HEK293 (cell line): ENCODE measurements at regions not wholly inside any gene's neighbourhood (a gene's known extent, or its start where the extent isn't known, plus 50 kb on each side); places are given as distances from the start of the nearest gene placed in this dataset.

Source experiments
- CTCF ChIA-PET: fragments of 350-600 bp; formaldehyde crosslinking; extraction: SDS; loops from one replicate; lab custom pipeline; 2021; ENCODE audit warnings: antibody characterized with exemption; lab: Yijun Ruan, JAX
- POLR2A ChIA-PET: fragments of 300-600 bp; formaldehyde crosslinking; extraction: SDS; loops from one replicate; lab custom pipeline; 2020; ENCODE audit warnings: antibody characterized with exemption, inconsistent platforms; lab: Yijun Ruan, JAX
- H3K27ac ChIP-seq: fragments of 200-500 bp; sonication (Bioruptor generic); 2 replicates; pipeline ENCODE4 v1.5.1; 2014; ENCODE audit warnings: low read depth, low read length, control low read depth, inconsistent platforms; ENCODE audit errors: extremely low read depth
- H3K36me3 ChIP-seq, 2 experiments: fragments of 200-500 bp in 1 of 2; sonication (Bioruptor generic) in 1 of 2; 1 replicate in 1 of 2; 2 replicates in 1 of 2; pipeline ENCODE4 v1.5.1; 2014 to 2017; ENCODE audit warnings: inconsistent platforms in 2 of 2, low read length in 2 of 2; ENCODE audit not compliant: control insufficient read depth in 2 of 2, insufficient read depth in 1 of 2
- H3K4me1 ChIP-seq: fragments of 200-500 bp; sonication (Bioruptor generic); 2 replicates; pipeline ENCODE4 v1.5.1; 2014; ENCODE audit warnings: mild to moderate bottlenecking, low read length, inconsistent platforms; ENCODE audit not compliant: control insufficient read depth, insufficient read depth
- H3K4me3 ChIP-seq: 2 replicates; pipeline ENCODE4 v1.5.1; 2011; ENCODE audit warnings: low read depth, mild to moderate bottlenecking, control low read depth, low read length, moderate library complexity
- H3K9me3 ChIP-seq: fragments of 200-500 bp; sonication (Bioruptor generic); 2 replicates; pipeline ENCODE4 v1.5.1; 2014; ENCODE audit warnings: low read depth, low read length, inconsistent platforms; ENCODE audit not compliant: control insufficient read depth, insufficient read depth
- FEZF1 ChIP-seq: fragments of 450-650 bp; formaldehyde crosslinking; IDR thresholded peaks from 2 replicates; pipeline ENCODE4 v1.5.1; 2016; ENCODE audit warnings: missing biosample characterization, missing genetic modification characterization
- HOXD13 ChIP-seq: sonication (generic); formaldehyde crosslinking; IDR thresholded peaks from 2 replicates; pipeline ENCODE4 v1.8.0; 2022; ENCODE audit warnings: missing genetic modification reagents, borderline replicate concordance
- MYNN ChIP-seq: fragments of 450-650 bp; formaldehyde crosslinking; IDR thresholded peaks from 2 replicates; pipeline ENCODE4 v1.5.1; 2016; ENCODE audit warnings: missing biosample characterization, missing genetic modification characterization, borderline replicate concordance
- TRIM28 ChIP-seq: IDR thresholded peaks from 2 replicates; pipeline ENCODE4 v1.6.1; 2011; ENCODE audit warnings: low read length, control low read depth, borderline replicate concordance
- ZBTB20 ChIP-seq: fragments of 450-650 bp; formaldehyde crosslinking; IDR thresholded peaks from 2 replicates; pipeline ENCODE4 v1.5.1; 2016; ENCODE audit warnings: missing biosample characterization, missing genetic modification characterization
- ZFP41 ChIP-seq: fragments of 450-650 bp; formaldehyde crosslinking; IDR thresholded peaks from 2 replicates; pipeline ENCODE4 v1.5.1; 2016; ENCODE audit warnings: missing biosample characterization, missing genetic modification characterization, borderline replicate concordance
- ZIC2 ChIP-seq: fragments of 450-650 bp; formaldehyde crosslinking; IDR thresholded peaks from 2 replicates; pipeline ENCODE4 v1.5.1; 2016; ENCODE audit warnings: missing biosample characterization, missing genetic modification characterization
- ZNF10 ChIP-seq: fragments of 450-650 bp; formaldehyde crosslinking; IDR thresholded peaks from 2 replicates; pipeline ENCODE4 v1.5.1; 2017; ENCODE audit warnings: missing biosample characterization, missing genetic modification characterization
- ZNF138 ChIP-seq: fragments of 450-650 bp; formaldehyde crosslinking; IDR thresholded peaks from 2 replicates; pipeline ENCODE4 v1.5.1; 2016; ENCODE audit warnings: missing biosample characterization, missing genetic modification characterization, borderline replicate concordance
- ZNF398 ChIP-seq: fragments of 450-650 bp; formaldehyde crosslinking; IDR thresholded peaks from 2 replicates; pipeline ENCODE4 v1.5.1; 2017; ENCODE audit warnings: missing biosample characterization, missing genetic modification characterization
- ZNF561 ChIP-seq: fragments of 450-650 bp; IDR thresholded peaks from 2 replicates; pipeline ENCODE4 v1.5.1; 2018; ENCODE audit warnings: missing biosample characterization, missing genetic modification characterization, borderline replicate concordance
- ZNF629 ChIP-seq: fragments of 450-650 bp; formaldehyde crosslinking; IDR thresholded peaks from 2 replicates; pipeline ENCODE4 v1.5.1; 2017; ENCODE audit warnings: missing biosample characterization, missing genetic modification characterization
- ZNF701 ChIP-seq: fragments of 450-650 bp; formaldehyde crosslinking; IDR thresholded peaks from 2 replicates; pipeline ENCODE4 v1.5.1; 2016; ENCODE audit warnings: missing biosample characterization, missing genetic modification characterization
- ZNF843 ChIP-seq: fragments of 450-650 bp; formaldehyde crosslinking; IDR thresholded peaks from 2 replicates; pipeline ENCODE4 v1.5.1; 2016; ENCODE audit warnings: missing biosample characterization, missing genetic modification characterization
- ZXDB ChIP-seq: fragments of 450-650 bp; formaldehyde crosslinking; IDR thresholded peaks from 2 replicates; pipeline ENCODE4 v1.5.1; 2016; ENCODE audit warnings: missing biosample characterization, missing genetic modification characterization
- TF ChIP-seq, protein P1 (sequence below): fragments of 450-650 bp; formaldehyde crosslinking; conservative IDR thresholded peaks from 2 replicates; pipeline ENCODE4 v1.5.1; 2016; ENCODE audit warnings: low read depth, missing biosample characterization, missing genetic modification characterization
- TF ChIP-seq, protein P2 (sequence below): fragments of 450-650 bp; formaldehyde crosslinking; conservative IDR thresholded peaks from 2 replicates; pipeline ENCODE4 v1.5.1; 2016; ENCODE audit warnings: low read depth, missing biosample characterization, missing genetic modification characterization
- TF ChIP-seq, protein P3 (sequence below): fragments of 450-650 bp; formaldehyde crosslinking; IDR thresholded peaks from 2 replicates; pipeline ENCODE4 v1.5.1; 2016; ENCODE audit warnings: missing biosample characterization, missing genetic modification characterization
- TF ChIP-seq, protein P4 (sequence below): fragments of 450-650 bp; formaldehyde crosslinking; IDR thresholded peaks from 2 replicates; pipeline ENCODE4 v1.5.1; 2016; ENCODE audit warnings: missing biosample characterization, missing genetic modification characterization, borderline replicate concordance

DNA sequence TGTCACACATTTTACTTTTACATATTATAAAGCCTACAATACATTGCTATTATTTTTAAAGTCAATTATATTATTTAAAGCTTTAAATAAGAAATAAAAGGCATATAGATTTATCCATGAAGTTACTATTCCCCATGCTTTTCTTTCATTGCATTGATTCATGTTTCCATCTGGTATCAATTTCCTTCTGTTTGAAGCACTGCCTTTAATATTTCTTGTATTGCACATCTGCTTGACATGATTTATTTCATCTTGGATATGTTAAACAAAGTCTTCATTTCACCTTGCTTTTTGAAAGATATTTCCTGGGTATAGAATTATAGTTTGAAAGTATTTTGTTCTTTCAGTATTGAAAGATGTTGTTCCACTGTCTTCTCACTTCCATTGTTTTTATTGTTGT lies 174.3 kb upstream of the MBNL1 start (continued):
- TF ChIP-seq ZNF629 (tag by site-specific recombination) (no peak), TRIM28 (no peak), FEZF1 (tag by site-specific recombination) (no peak), ZFP41 (tag by site-specific recombination) (no peak)

GRCh38 chr3:152095472-152095871 lies 173.3 kb upstream of the MBNL1 start:
- Histone ChIP-seq H3K4me3 (no peak overlapping the region), H3K4me1 (no peaks in the 10 kb centered on the region), H3K36me3 (no peaks in the 10 kb centered on the region), H3K27ac (no peak overlapping the region), H3K9me3 (no peaks in the 10 kb centered on the region)
- ChIA-PET CTCF (no interaction called here), POLR2A (no interaction called here)
- TF ChIP-seq, protein P1, sequence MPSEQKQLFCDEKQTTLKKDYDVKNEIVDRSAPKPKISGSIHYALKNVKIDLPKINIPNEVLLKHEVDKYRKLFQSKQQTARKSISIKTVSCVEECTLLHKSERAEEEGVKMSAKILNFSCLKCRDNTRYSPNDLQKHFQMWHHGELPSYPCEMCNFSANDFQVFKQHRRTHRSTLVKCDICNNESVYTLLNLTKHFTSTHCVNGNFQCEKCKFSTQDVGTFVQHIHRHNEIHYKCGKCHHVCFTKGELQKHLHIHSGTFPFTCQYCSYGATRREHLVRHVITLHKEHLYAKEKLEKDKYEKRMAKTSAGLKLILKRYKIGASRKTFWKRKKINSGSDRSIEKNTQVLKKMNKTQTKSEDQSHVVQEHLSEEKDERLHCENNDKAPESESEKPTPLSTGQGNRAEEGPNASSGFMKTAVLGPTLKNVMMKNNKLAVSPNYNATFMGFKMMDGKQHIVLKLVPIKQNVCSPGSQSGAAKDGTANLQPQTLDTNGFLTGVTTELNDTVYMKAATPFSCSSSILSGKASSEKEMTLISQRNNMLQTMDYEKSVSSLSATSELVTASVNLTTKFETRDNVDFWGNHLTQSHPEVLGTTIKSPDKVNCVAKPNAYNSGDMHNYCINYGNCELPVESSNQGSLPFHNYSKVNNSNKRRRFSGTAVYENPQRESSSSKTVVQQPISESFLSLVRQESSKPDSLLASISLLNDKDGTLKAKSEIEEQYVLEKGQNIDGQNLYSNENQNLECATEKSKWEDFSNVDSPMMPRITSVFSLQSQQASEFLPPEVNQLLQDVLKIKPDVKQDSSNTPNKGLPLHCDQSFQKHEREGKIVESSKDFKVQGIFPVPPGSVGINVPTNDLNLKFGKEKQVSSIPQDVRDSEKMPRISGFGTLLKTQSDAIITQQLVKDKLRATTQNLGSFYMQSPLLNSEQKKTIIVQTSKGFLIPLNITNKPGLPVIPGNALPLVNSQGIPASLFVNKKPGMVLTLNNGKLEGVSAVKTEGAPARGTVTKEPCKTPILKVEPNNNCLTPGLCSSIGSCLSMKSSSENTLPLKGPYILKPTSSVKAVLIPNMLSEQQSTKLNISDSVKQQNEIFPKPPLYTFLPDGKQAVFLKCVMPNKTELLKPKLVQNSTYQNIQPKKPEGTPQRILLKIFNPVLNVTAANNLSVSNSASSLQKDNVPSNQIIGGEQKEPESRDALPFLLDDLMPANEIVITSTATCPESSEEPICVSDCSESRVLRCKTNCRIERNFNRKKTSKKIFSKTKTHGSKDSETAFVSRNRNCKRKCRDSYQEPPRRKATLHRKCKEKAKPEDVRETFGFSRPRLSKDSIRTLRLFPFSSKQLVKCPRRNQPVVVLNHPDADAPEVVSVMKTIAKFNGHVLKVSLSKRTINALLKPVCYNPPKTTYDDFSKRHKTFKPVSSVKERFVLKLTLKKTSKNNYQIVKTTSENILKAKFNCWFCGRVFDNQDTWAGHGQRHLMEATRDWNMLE (tag by site-specific recombination) = no peak
- TF ChIP-seq, protein P2, sequence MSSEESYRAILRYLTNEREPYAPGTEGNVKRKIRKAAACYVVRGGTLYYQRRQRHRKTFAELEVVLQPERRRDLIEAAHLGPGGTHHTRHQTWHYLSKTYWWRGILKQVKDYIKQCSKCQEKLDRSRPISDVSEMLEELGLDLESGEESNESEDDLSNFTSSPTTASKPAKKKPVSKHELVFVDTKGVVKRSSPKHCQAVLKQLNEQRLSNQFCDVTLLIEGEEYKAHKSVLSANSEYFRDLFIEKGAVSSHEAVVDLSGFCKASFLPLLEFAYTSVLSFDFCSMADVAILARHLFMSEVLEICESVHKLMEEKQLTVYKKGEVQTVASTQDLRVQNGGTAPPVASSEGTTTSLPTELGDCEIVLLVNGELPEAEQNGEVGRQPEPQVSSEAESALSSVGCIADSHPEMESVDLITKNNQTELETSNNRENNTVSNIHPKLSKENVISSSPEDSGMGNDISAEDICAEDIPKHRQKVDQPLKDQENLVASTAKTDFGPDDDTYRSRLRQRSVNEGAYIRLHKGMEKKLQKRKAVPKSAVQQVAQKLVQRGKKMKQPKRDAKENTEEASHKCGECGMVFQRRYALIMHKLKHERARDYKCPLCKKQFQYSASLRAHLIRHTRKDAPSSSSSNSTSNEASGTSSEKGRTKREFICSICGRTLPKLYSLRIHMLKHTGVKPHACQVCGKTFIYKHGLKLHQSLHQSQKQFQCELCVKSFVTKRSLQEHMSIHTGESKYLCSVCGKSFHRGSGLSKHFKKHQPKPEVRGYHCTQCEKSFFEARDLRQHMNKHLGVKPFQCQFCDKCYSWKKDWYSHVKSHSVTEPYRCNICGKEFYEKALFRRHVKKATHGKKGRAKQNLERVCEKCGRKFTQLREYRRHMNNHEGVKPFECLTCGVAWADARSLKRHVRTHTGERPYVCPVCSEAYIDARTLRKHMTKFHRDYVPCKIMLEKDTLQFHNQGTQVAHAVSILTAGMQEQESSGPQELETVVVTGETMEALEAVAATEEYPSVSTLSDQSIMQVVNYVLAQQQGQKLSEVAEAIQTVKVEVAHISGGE (tag by site-specific recombination) = no peak
- TF ChIP-seq, protein P3, sequence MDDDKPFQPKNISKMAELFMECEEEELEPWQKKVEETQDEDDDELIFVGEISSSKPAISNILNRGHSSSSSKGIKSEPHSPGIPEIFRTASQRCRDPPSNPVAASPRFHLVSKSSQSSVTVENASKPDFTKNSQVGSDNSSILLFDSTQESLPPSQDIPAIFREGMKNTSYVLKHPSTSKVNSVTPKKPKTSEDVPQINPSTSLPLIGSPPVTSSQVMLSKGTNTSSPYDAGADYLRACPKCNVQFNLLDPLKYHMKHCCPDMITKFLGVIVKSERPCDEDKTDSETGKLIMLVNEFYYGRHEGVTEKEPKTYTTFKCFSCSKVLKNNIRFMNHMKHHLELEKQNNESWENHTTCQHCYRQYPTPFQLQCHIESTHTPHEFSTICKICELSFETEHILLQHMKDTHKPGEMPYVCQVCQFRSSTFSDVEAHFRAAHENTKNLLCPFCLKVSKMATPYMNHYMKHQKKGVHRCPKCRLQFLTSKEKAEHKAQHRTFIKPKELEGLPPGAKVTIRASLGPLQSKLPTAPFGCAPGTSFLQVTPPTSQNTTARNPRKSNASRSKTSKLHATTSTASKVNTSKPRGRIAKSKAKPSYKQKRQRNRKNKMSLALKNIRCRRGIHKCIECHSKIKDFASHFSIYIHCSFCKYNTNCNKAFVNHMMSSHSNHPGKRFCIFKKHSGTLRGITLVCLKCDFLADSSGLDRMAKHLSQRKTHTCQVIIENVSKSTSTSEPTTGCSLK (tag by site-specific recombination) = no peak
- no peak for TF ChIP-seq ZXDB (tag by site-specific recombination)
- no peak for TF ChIP-seq ZBTB20 (tag by site-specific recombination)
- TF ChIP-seq ZNF398 (tag by site-specific recombination) = no peak
- no peak for TF ChIP-seq HOXD13 (CRISPR knock-in tag)
- no peak for TF ChIP-seq ZNF10 (tag by site-specific recombination)
- TF ChIP-seq ZNF701 = no peak
- no peak for TF ChIP-seq ZIC2 (tag by site-specific recombination)
- no peak for TF ChIP-seq MYNN
- no peak for TF ChIP-seq ZNF843 (tag by site-specific recombination)
- TF ChIP-seq, protein P4, sequence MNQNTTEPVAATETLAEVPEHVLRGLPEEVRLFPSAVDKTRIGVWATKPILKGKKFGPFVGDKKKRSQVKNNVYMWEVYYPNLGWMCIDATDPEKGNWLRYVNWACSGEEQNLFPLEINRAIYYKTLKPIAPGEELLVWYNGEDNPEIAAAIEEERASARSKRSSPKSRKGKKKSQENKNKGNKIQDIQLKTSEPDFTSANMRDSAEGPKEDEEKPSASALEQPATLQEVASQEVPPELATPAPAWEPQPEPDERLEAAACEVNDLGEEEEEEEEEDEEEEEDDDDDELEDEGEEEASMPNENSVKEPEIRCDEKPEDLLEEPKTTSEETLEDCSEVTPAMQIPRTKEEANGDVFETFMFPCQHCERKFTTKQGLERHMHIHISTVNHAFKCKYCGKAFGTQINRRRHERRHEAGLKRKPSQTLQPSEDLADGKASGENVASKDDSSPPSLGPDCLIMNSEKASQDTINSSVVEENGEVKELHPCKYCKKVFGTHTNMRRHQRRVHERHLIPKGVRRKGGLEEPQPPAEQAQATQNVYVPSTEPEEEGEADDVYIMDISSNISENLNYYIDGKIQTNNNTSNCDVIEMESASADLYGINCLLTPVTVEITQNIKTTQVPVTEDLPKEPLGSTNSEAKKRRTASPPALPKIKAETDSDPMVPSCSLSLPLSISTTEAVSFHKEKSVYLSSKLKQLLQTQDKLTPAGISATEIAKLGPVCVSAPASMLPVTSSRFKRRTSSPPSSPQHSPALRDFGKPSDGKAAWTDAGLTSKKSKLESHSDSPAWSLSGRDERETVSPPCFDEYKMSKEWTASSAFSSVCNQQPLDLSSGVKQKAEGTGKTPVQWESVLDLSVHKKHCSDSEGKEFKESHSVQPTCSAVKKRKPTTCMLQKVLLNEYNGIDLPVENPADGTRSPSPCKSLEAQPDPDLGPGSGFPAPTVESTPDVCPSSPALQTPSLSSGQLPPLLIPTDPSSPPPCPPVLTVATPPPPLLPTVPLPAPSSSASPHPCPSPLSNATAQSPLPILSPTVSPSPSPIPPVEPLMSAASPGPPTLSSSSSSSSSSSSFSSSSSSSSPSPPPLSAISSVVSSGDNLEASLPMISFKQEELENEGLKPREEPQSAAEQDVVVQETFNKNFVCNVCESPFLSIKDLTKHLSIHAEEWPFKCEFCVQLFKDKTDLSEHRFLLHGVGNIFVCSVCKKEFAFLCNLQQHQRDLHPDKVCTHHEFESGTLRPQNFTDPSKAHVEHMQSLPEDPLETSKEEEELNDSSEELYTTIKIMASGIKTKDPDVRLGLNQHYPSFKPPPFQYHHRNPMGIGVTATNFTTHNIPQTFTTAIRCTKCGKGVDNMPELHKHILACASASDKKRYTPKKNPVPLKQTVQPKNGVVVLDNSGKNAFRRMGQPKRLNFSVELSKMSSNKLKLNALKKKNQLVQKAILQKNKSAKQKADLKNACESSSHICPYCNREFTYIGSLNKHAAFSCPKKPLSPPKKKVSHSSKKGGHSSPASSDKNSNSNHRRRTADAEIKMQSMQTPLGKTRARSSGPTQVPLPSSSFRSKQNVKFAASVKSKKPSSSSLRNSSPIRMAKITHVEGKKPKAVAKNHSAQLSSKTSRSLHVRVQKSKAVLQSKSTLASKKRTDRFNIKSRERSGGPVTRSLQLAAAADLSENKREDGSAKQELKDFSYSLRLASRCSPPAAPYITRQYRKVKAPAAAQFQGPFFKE = no peak
- TF ChIP-seq ZNF138 (tag by site-specific recombination) = no peak
- TF ChIP-seq ZNF561 (tag by site-specific recombination) = no peak
